Caki2 (cell line): ENCODE measurements at regions not wholly inside any gene's neighbourhood (a gene's known extent, or its start where the extent isn't known, plus 50 kb on each side); places are given as distances from the start of the nearest gene placed in this dataset.
"Not testable (repeated sequence)": the region's sequence is repeated elsewhere in the genome, so short reads cannot be mapped to it uniquely, and the experiment has no call there.

Source experiments
- DNase-seq: peaks from one replicate; pipeline ENCODE4 v3.0.0-alpha.2; 2015; ENCODE audit warnings: low read depth
- in situ Hi-C: cut with HindIII; loops from 2 replicates; pipeline ENCODE4 v1.10.0; 2016; ENCODE audit warnings: low sequenced_read_pairs, low pct_unique_long_range_greater_than_20kb, mixed read lengths

- DNase-seq = no peak
- in situ Hi-C loops = no loop called here
Measured at GRCh38 chr1:59201341-59201740, 95.6 kb upstream of the FGGY start.

GRCh38 chr1:59202455-59202854 is 94.4 kb upstream of the FGGY start:
- no peak for DNase-seq
- in situ Hi-C loops = no loop called here

- in situ Hi-C loops = no loop called here
- no peak for DNase-seq
Measured at GRCh38 chr1:59204001-59204400, 92.9 kb upstream of the FGGY start.

- in situ Hi-C loops, DNase-seq: not testable (repeated sequence)
Measured at GRCh38 chr1:59206616-59207015, 90.3 kb upstream of the FGGY start.

GRCh38 chr1:59210430-59210829 is 86.5 kb upstream of the FGGY start:
- DNase-seq, in situ Hi-C loops: not testable (repeated sequence)

GRCh38 chr1:59212706-59213105 is 84.2 kb upstream of the FGGY start:
- in situ Hi-C loops = no loop called here

GRCh38 chr1:59214248-59215208 is 82.4 kb upstream of the FGGY start:
- in situ Hi-C loops = no loop called here
- DNase-seq = no peak

More at GRCh38 chr1:59212706-59213105, 84.2 kb upstream of the FGGY start:
- no peak for DNase-seq

- no peak for DNase-seq
- in situ Hi-C loops = no loop called here
Measured at GRCh38 chr1:59215766-59216291, 81.1 kb upstream of the FGGY start.

GRCh38 chr1:59217439-59217838 is 79.5 kb upstream of the FGGY start:
- in situ Hi-C loops, DNase-seq: not testable (repeated sequence)

GRCh38 chr1:59218521-59219236 is 78.2 kb upstream of the FGGY start:
- DNase-seq = no peak
- in situ Hi-C loops = no loop called here

GRCh38 chr1:59219916-59220315 is 77.0 kb upstream of the FGGY start:
- in situ Hi-C loops = no loop called here

GRCh38 chr1:59220356-59220755 is 76.5 kb upstream of the FGGY start:
- no peak for DNase-seq
- in situ Hi-C loops = no loop called here

More at GRCh38 chr1:59219916-59220315, 77.0 kb upstream of the FGGY start:
- no peak for DNase-seq

- in situ Hi-C loops = no loop called here
- DNase-seq = no peak
Measured at GRCh38 chr1:59223198-59223597, 73.7 kb upstream of the FGGY start.

GRCh38 chr1:59223989-59224634 is 72.8 kb upstream of the FGGY start:
- in situ Hi-C loops = no loop called here
- no peak for DNase-seq

GRCh38 chr1:59225594-59226316 is 71.1 kb upstream of the FGGY start:
- no peak for DNase-seq
- in situ Hi-C loops = no loop called here

GRCh38 chr1:59229138-59229537 is 67.8 kb upstream of the FGGY start:
- in situ Hi-C loops = no loop called here
- DNase-seq = no peak

GRCh38 chr1:59230622-59231021 is 66.3 kb upstream of the FGGY start:
- no peak for DNase-seq
- in situ Hi-C loops = no loop called here

- in situ Hi-C loops = no loop called here
- DNase-seq = no peak
Measured at GRCh38 chr1:59232216-59232615, 64.7 kb upstream of the FGGY start.
